GM19468 (cell line): ENCODE measurements at regions not wholly inside any gene's neighbourhood (a gene's known extent, or its start where the extent isn't known, plus 50 kb on each side); places are given as distances from the start of the nearest gene placed in this dataset.

ENCODE experiments used
- ATAC-seq: cut with Tn5 transposase; IDR thresholded peaks from one replicate; pipeline ENCODE4 v1.9.1; 2021; ENCODE audit warnings: mild to moderate bottlenecking, moderate library complexity, moderate number of reproducible peaks; ENCODE audit not compliant: unreplicated experiment; ENCODE audit errors: extremely low read depth

- ATAC-seq, result no peak
These were observed 64.0 kb upstream of the ZNF516 start for GRCh38 chr18:76558881-76559667.

GRCh38 chr18:76557026-76557575 is 62.1 kb upstream of the ZNF516 start:
- no peak for ATAC-seq

- no peak for ATAC-seq
These were observed 59.6 kb upstream of the ZNF516 start for GRCh38 chr18:76554547-76555222.

- no peak for ATAC-seq
These were observed 58.9 kb upstream of the ZNF516 start for GRCh38 chr18:76553715-76554546.

- ATAC-seq, result no peak
These were observed 53.5 kb upstream of the ZNF516 start for GRCh38 chr18:76548541-76548940.

- ATAC-seq, result no peak
These were observed 52.3 kb upstream of the ZNF516 start for GRCh38 chr18:76547296-76547695.

- no peak for ATAC-seq
These were observed 51.4 kb upstream of the ZNF516 start for GRCh38 chr18:76546436-76546835.

- ATAC-seq, result no peak
These were observed 51.0 kb upstream of the ZNF516 start for GRCh38 chr18:76546088-76546435.

GRCh38 chr18:76545433-76546087 is 50.5 kb upstream of the ZNF516 start:
- ATAC-seq, result no peak

- no peak for ATAC-seq
These were observed 49.7 kb upstream of the ZNF516 start for GRCh38 chr18:76544511-76545345.
